ENCODE measurements at regions not wholly inside any gene's neighbourhood (a gene's known extent, or its start where the extent isn't known, plus 50 kb on each side); places are given as distances from the start of the nearest gene placed in this dataset.

- Mint-ChIP-seq H3K4me3 (ENCODE audit: unreplicated experiment) (no peak overlapping the region), H3K27ac (ENCODE audit: unreplicated experiment) (no peak overlapping the region), H3K36me3 (ENCODE audit: unreplicated experiment) (no peaks in the 10 kb centered on the region), H3K4me1 (ENCODE audit: unreplicated experiment) (no peaks in the 10 kb centered on the region), H3K27me3 (ENCODE audit: unreplicated experiment) (no peaks in the 10 kb centered on the region), H3K9me3 (ENCODE audit: unreplicated experiment) (peaks cover 3% of the 10 kb centered on the region)
- no peak for DNase-seq (ENCODE audit: extremely low spot score, unreplicated experiment)
- no peak for TF ChIP-seq CTCF (IDR thresholded peaks at IDR 0.05)
Measured at GRCh38 chr12:85680881-85681280, 155.3 kb downstream of the RASSF9 start.

GRCh38 chr12:85681333-85681732, 154.9 kb downstream of the RASSF9 start:
- Mint-ChIP-seq H3K9me3 (ENCODE audit: unreplicated experiment) (peaks cover 3% of the 10 kb centered on the region), H3K4me1 (ENCODE audit: unreplicated experiment) (no peaks in the 10 kb centered on the region), H3K27ac (ENCODE audit: unreplicated experiment) (no peak overlapping the region), H3K36me3 (ENCODE audit: unreplicated experiment) (no peaks in the 10 kb centered on the region), H3K4me3 (ENCODE audit: unreplicated experiment) (no peak overlapping the region), H3K27me3 (ENCODE audit: unreplicated experiment) (no peaks in the 10 kb centered on the region)
- no peak for TF ChIP-seq CTCF (IDR thresholded peaks at IDR 0.05)
- DNase-seq (ENCODE audit: extremely low spot score, unreplicated experiment): no peak

GRCh38 chr12:85683051-85683450, 153.2 kb downstream of the RASSF9 start:
- Mint-ChIP-seq H3K27me3 (ENCODE audit: unreplicated experiment) (no peaks in the 10 kb centered on the region), H3K27ac (ENCODE audit: unreplicated experiment) (no peak overlapping the region), H3K4me3 (ENCODE audit: unreplicated experiment) (no peak overlapping the region), H3K36me3 (ENCODE audit: unreplicated experiment) (no peaks in the 10 kb centered on the region), H3K9me3 (ENCODE audit: unreplicated experiment) (peaks cover 3% of the 10 kb centered on the region), H3K4me1 (ENCODE audit: unreplicated experiment) (no peaks in the 10 kb centered on the region)
- no peak for TF ChIP-seq CTCF (IDR thresholded peaks at IDR 0.05)
- DNase-seq (ENCODE audit: extremely low spot score, unreplicated experiment): no peak

DNA sequence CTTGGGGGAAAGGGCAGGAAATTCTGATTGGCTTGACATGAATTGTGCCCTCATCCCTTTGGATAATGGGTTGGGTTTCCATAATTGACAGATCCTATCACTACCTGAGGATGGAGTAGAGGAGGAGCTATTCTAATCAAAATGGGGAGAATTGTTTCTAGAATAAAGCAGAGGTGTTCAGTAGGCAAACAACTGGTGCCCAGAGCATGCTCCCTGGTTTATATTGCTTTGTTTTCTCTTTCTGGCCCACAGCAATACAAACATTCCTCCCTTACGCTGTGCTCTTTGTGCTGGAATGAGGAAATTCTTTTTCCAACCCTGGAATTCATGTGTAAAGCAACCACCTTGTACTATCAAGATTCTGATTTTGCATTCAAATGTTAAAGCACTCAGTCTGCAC, 147.4 kb downstream of the RASSF9 start:
- no peak for DNase-seq (ENCODE audit: extremely low spot score, unreplicated experiment)
- H3K27ac Mint-ChIP-seq (ENCODE audit: unreplicated experiment): no peak overlapping the region
- no peaks in the 10 kb centered on the region for H3K36me3 Mint-ChIP-seq (ENCODE audit: unreplicated experiment)
- TF ChIP-seq CTCF (IDR thresholded peaks at IDR 0.05): no peak
- H3K4me1 Mint-ChIP-seq (ENCODE audit: unreplicated experiment): no peaks in the 10 kb centered on the region
- H3K4me3 Mint-ChIP-seq (ENCODE audit: unreplicated experiment): no peak overlapping the region
- H3K9me3 Mint-ChIP-seq (ENCODE audit: unreplicated experiment): no peaks in the 10 kb centered on the region
- H3K27me3 Mint-ChIP-seq (ENCODE audit: unreplicated experiment): no peaks in the 10 kb centered on the region

DNA sequence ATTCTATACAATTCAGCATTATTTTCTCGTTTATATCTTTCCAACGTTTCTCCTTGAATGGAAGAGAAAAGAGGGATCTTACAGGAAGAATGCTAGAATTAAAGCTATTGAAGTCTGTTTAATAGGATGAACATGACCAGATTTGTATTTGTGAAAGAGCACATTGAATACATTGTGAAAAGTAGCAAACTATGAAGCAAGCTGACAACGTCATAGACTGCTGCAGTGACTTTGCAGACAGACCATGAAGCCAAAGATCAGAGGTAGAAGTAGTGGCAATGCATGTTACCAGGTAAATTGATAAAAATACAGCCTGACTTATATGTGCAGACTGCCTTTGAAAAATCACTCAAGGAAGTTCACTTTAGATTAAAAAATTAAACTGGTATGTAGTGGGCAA, 146.1 kb downstream of the RASSF9 start:
- TF ChIP-seq CTCF (IDR thresholded peaks at IDR 0.05): no peak
- Mint-ChIP-seq H3K27ac (ENCODE audit: unreplicated experiment) (no peak overlapping the region), H3K4me1 (ENCODE audit: unreplicated experiment) (no peaks in the 10 kb centered on the region), H3K36me3 (ENCODE audit: unreplicated experiment) (no peaks in the 10 kb centered on the region), H3K9me3 (ENCODE audit: unreplicated experiment) (no peaks in the 10 kb centered on the region), H3K4me3 (ENCODE audit: unreplicated experiment) (no peak overlapping the region), H3K27me3 (ENCODE audit: unreplicated experiment) (no peaks in the 10 kb centered on the region)
- no peak for DNase-seq (ENCODE audit: extremely low spot score, unreplicated experiment)
